ENCODE measurements at regions not wholly inside any gene's neighbourhood (a gene's known extent, or its start where the extent isn't known, plus 50 kb on each side); places are given as distances from the start of the nearest gene placed in this dataset.

GRCh38 chr5:91824406-91824805 is 441.3 kb upstream of the ARRDC3 start:
- Histone ChIP-seq H3K27ac (ENCODE audit: low read length) (no peak overlapping the region), H3K9ac (ENCODE audit: low read length) (no peak overlapping the region), H4K20me1 (ENCODE audit: insufficient read depth) (no peaks in the 10 kb centered on the region), H3K36me3 (ENCODE audit: insufficient read depth, low read length) (no peaks in the 10 kb centered on the region), H3K9me2 (ENCODE audit: insufficient read depth, low read length) (no peaks in the 10 kb centered on the region), H3K9me3 (ENCODE audit: low read length) (no peaks in the 10 kb centered on the region), H2AFZ (ENCODE audit: low read depth, low read length) (no peak overlapping the region), H3K4me2 (ENCODE audit: low read length) (no peak overlapping the region), H3F3A (ENCODE audit: insufficient read depth, low read length, poor library complexity, severe bottlenecking) (no peaks in the 10 kb centered on the region), H3K27me3 (ENCODE audit: insufficient read depth, low read depth, low read length) (peaks cover 9% of the 10 kb centered on the region), H3K79me2 (replicated peaks; ENCODE audit: insufficient read depth, low read length) (no peaks in the 10 kb centered on the region), H3K4me3 (ENCODE audit: low read length) (no peak overlapping the region)
- no peak for TF ChIP-seq EP300 (conservative IDR thresholded peaks at IDR 0.05; ENCODE audit: poor library complexity, severe bottlenecking)
- no peak for TF ChIP-seq MXI1 (conservative IDR thresholded peaks at IDR 0.05; ENCODE audit: poor library complexity, severe bottlenecking)
- no peak for TF ChIP-seq SMC3 (conservative IDR thresholded peaks at IDR 0.05; ENCODE audit: poor library complexity)
- TF ChIP-seq, protein P1, sequence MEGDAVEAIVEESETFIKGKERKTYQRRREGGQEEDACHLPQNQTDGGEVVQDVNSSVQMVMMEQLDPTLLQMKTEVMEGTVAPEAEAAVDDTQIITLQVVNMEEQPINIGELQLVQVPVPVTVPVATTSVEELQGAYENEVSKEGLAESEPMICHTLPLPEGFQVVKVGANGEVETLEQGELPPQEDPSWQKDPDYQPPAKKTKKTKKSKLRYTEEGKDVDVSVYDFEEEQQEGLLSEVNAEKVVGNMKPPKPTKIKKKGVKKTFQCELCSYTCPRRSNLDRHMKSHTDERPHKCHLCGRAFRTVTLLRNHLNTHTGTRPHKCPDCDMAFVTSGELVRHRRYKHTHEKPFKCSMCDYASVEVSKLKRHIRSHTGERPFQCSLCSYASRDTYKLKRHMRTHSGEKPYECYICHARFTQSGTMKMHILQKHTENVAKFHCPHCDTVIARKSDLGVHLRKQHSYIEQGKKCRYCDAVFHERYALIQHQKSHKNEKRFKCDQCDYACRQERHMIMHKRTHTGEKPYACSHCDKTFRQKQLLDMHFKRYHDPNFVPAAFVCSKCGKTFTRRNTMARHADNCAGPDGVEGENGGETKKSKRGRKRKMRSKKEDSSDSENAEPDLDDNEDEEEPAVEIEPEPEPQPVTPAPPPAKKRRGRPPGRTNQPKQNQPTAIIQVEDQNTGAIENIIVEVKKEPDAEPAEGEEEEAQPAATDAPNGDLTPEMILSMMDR (IDR thresholded peaks at IDR 0.05; ENCODE audit: poor library complexity, severe bottlenecking): no peak
- no peak for TF ChIP-seq RAD21 (conservative IDR thresholded peaks at IDR 0.05)
- no peak for TF ChIP-seq POLR2AphosphoS5 (IDR thresholded peaks at IDR 0.05)
- no peak for TF ChIP-seq EZH2 (IDR thresholded peaks at IDR 0.05; ENCODE audit: borderline replicate concordance, insufficient read depth, low read length, poor library complexity, severe bottlenecking)
- TF ChIP-seq TAF1 (IDR thresholded peaks at IDR 0.05; ENCODE audit: low read depth): no peak
- no peak for TF ChIP-seq REST (IDR thresholded peaks at IDR 0.05; ENCODE audit: borderline replicate concordance)

- no peaks in the 10 kb centered on the region for H3K79me2 ChIP-seq (replicated peaks; ENCODE audit: insufficient read depth, low read length)
- no peaks in the 10 kb centered on the region for H3F3A ChIP-seq (ENCODE audit: insufficient read depth, low read length, poor library complexity, severe bottlenecking)
- H2AFZ ChIP-seq (ENCODE audit: low read depth, low read length): no peak overlapping the region
- no peaks in the 10 kb centered on the region for H3K9me2 ChIP-seq (ENCODE audit: insufficient read depth, low read length)
- H3K4me3 ChIP-seq (ENCODE audit: low read length): no peak overlapping the region
- no peaks in the 10 kb centered on the region for H3K9me3 ChIP-seq (ENCODE audit: low read length)
- no peak overlapping the region for H3K9ac ChIP-seq (ENCODE audit: low read length)
- H3K4me2 ChIP-seq (ENCODE audit: low read length): no peak overlapping the region
- no peaks in the 10 kb centered on the region for H3K36me3 ChIP-seq (ENCODE audit: insufficient read depth, low read length)
- TF ChIP-seq RAD21 (conservative IDR thresholded peaks at IDR 0.05) (no peak), SMC3 (conservative IDR thresholded peaks at IDR 0.05; ENCODE audit: poor library complexity) (no peak)
- no peak overlapping the region for H3K27ac ChIP-seq (ENCODE audit: low read length)
- peaks cover 7% of the 10 kb centered on the region for H3K27me3 ChIP-seq (ENCODE audit: insufficient read depth, low read depth, low read length)
- no peaks in the 10 kb centered on the region for H4K20me1 ChIP-seq (ENCODE audit: insufficient read depth)
Observed at GRCh38 chr5:91820874-91821273, 437.8 kb upstream of the ARRDC3 start.

DNA sequence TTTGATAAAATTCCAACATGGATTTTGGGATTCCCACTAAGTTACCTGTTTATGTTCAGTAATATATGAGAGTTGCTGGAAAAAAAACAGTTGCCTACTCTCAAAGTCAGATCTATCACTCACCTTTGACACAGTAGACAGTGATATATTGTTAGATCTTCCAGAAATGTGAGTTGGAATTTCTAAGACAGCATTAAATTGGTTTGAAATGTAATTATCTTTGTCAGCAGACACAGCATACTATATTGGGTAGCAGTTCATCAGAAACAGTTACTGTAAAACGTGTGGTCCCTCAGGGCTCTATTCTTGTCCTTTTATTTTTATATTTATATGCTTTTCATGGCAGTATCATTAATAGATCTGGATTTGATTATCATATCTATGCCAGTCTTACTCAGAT is 433.6 kb upstream of the ARRDC3 start:
- no peak overlapping the region for H2AFZ ChIP-seq (ENCODE audit: low read depth, low read length)
- no peaks in the 10 kb centered on the region for H3K79me2 ChIP-seq (replicated peaks; ENCODE audit: insufficient read depth, low read length)
- no peak overlapping the region for H3K9ac ChIP-seq (ENCODE audit: low read length)
- H3K9me3 ChIP-seq (ENCODE audit: low read length): peaks cover 5% of the 10 kb centered on the region
- no peaks in the 10 kb centered on the region for H4K20me1 ChIP-seq (ENCODE audit: insufficient read depth)
- no peaks in the 10 kb centered on the region for H3F3A ChIP-seq (ENCODE audit: insufficient read depth, low read length, poor library complexity, severe bottlenecking)
- H3K27ac ChIP-seq (ENCODE audit: low read length): no peak overlapping the region
- H3K9me2 ChIP-seq (ENCODE audit: insufficient read depth, low read length): no peaks in the 10 kb centered on the region
- H3K4me2 ChIP-seq (ENCODE audit: low read length): no peak overlapping the region
- no peak for TF ChIP-seq SMC3 (conservative IDR thresholded peaks at IDR 0.05; ENCODE audit: poor library complexity)
- TF ChIP-seq RAD21 (conservative IDR thresholded peaks at IDR 0.05): no peak
- no peak for TF ChIP-seq TAF1 (IDR thresholded peaks at IDR 0.05; ENCODE audit: low read depth)
- peak; percentile 86 for TF ChIP-seq REST (IDR thresholded peaks at IDR 0.05; ENCODE audit: borderline replicate concordance)
- no peak for TF ChIP-seq MXI1 (conservative IDR thresholded peaks at IDR 0.05; ENCODE audit: poor library complexity, severe bottlenecking)
- TF ChIP-seq, protein P1 (IDR thresholded peaks at IDR 0.05; ENCODE audit: poor library complexity, severe bottlenecking): no peak
- TF ChIP-seq EP300 (conservative IDR thresholded peaks at IDR 0.05; ENCODE audit: poor library complexity, severe bottlenecking): peak; percentile 99
- peak; percentile 100 for TF ChIP-seq POLR2AphosphoS5 (IDR thresholded peaks at IDR 0.05)
- TF ChIP-seq EZH2 (IDR thresholded peaks at IDR 0.05; ENCODE audit: borderline replicate concordance, insufficient read depth, low read length, poor library complexity, severe bottlenecking): no peak
- peaks cover 7% of the 10 kb centered on the region for H3K27me3 ChIP-seq (ENCODE audit: insufficient read depth, low read depth, low read length)
- no peak overlapping the region for H3K4me3 ChIP-seq (ENCODE audit: low read length)
- H3K36me3 ChIP-seq (ENCODE audit: insufficient read depth, low read length): no peaks in the 10 kb centered on the region
